Hematopoietic multipotent progenitor cell treated with erythropoietin and hydrocortisone succinate and interleukin-3 and kit ligand, for 17 days (in vitro differentiated cells): ENCODE measurements at regions not wholly inside any gene's neighbourhood (a gene's known extent, or its start where the extent isn't known, plus 50 kb on each side); places are given as distances from the start of the nearest gene placed in this dataset.
"Not testable (repeated sequence)": the region's sequence is repeated elsewhere in the genome, so short reads cannot be mapped to it uniquely, and the experiment has no call there.

ENCODE experiments used
- DNase-seq: peaks from one replicate; pipeline ENCODE4 v3.0.0-alpha.2; 2015; ENCODE audit warnings: low spot score

DNA sequence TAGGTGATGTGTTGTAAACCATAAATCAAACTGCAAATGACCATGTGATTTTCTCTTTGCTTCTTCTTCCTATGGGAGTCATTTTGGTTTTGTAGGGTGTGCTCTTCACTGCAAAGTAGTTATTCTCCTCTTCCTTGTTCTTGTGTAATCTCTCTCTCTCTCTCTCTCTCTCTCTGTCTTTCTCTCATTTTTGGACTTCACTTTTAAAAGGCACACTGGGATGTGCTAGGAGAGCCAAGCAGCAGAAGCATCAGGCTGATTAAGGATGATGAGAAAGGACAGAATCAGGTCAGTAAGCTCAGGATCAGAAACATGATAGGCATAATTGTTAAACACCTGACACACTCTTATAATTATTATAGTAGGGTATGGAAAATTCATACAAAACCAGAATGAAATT, 505.3 kb upstream of the ZNF608 start:
- DNase-seq: no peak

DNA sequence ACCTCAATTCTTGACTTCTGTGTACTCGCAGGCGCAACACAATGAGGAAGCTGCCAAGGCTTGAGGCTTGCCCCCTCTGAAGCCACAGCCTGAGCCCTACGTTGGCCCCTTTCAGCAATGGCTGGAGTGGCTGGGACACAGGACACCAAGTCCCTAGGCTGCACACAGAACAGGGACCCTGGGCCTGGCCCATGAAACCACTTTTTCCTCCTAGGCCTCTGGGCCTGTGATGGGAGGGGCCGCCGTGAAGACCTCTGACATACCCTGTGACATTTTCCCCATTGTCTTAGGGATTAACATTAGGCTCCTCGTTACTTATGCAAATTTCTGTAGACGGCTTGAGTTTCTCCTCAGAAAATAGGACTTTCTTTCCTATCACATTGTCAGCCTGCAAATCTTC, 507.2 kb upstream of the ZNF608 start:
- not testable (repeated sequence) for DNase-seq

DNA sequence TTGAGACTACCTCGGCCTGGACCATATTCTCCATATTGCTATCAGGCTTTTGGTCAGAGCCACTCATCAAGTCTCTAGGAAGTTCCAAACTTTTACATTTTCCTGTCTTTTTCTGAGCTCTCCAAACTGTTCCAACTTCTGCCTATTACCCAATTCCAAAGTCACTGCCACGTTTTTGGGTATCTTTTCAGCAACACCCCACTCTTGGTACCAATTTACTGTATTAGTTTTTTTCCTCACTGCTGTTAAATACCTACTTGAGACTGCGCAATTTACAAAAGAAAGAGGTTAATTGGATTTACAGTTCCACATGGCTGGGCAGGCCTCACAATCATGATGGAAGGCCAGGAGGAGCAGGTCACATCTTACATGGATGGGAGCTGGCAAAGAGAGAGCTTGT, 507.8 kb upstream of the ZNF608 start:
- DNase-seq: no peak

DNA sequence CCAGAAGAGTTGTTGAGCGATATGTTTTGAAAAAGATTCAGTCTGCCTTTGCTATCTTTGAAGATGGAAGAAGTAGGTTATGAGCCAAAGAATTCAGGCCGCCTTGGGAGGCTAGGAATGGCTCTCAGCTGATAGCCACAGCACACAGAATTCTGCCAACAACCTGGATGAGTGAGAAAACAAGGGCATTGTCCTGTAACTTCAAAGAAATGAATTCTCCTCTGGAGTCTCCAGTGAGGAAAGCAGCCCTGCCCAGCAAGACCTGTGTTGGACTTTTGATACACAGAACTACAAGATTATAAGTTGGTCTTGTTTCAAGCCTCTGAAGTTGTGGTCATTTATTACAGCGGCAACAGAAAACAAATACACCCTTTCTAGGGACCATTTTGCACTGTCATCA, 509.9 kb upstream of the ZNF608 start:
- no peak for DNase-seq

DNA sequence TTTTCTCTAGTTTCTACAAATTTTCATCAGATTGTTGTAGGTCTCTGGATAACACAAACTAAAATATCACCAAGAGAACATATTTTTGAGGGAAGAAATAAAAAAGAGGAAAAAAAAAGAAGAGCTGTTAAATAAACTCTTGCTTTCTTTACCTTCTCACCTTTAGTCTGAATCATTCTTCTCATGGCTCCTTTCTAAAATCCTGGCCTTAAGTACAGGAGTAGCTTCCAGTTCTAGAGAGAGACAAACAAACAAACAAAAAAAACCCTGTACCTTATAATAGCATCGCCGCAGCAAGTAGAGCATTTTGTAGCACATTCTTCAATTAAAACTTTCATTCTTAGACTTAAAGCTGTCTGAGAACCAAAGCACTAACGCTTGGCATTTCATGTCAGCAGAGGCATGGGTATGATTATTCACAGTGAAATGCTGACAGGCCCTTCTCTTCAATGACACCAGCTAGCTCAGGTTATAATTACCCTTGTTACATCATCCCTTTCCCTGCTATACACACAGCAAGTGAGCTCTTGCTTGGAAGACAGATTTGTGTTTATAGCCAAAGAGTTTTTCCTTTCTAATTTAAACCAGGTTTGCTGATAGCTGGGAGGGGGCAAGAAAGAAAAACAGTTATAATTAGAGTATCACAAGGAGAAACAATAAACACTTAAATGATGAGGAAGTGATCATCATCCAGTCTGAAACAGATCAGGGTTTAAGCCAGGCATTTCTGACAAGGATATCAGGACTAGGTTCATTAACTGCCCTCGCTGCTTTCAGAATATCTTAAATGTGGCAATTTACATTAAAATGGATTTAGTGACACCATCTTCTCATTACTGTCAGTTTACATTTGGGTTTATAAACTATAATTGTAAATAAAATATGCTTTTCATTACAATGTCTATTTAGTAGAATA, 510.9 kb upstream of the ZNF608 start:
- no peak for DNase-seq

DNA sequence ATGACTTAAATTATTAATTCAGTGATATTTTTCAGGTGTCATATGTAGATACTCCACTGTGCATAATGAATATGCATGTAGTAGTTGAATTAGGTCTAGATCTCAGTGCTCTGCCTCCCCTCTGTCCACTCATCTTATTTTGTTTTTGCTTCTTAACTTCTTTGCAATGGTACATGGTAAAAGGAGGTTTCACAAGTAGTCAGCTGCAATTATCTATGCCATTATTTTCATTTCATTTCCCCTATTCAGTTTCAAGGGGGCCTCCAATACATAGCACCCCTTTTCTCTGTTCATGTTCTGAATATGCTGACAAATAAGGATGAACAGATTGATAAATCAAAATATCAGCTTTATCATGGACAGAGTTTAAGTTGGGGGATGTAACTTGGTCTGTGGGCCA, 511.6 kb upstream of the ZNF608 start:
- DNase-seq: no peak

DNA sequence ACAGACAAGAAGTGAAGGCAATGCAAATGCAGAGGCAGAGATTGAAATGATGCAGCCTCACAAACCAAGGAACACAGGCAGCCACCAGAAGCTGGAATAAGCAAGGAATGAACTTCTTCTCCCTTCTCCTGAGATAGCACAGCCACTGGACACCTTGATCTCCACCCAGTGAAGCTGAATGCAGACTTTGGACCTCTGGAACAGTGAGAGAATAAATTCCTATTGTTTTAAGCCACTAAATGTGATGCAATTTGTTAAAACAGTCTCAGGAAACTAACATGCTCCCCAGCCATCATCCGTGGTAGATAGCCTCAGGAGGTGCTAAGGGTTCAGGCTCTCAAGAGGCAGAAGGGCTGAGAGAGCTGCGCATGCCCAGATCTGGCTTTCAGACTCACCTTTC, 512.2 kb upstream of the ZNF608 start:
- DNase-seq: no peak

DNA sequence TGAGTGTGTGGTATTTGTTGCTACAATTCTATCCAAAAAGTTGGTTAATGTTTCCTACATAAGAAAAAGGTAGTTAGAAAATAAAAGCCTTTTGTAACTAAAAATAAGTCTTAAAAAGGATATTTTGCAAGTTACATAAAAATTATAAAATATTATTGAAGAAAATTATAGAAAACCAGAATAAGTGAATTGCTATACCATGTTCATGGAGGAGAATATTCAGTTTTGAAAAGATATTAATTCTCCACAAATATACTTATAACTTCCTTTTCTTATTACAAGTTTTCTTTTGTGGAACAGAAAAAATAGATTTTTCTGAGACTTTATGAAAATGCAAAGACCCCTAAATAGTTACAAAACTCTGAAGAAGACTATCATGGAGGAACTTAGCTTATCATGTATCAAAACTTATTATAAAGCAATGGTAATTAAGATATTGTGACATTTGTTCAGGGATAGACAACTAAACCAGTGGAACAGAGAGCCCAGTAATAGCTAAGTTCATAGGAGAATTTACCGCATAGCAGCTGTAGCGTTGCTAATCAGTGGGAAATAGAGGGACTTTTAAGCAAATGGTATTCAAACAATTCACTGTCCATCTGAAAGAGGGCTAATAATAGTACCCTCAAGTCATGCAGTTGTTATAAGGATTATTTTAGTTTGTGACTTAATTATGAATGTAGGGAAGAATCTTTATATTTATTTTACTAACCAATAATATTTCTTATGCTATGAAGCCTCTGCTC, 515.2 kb upstream of the ZNF608 start:
- no peak for DNase-seq

DNA sequence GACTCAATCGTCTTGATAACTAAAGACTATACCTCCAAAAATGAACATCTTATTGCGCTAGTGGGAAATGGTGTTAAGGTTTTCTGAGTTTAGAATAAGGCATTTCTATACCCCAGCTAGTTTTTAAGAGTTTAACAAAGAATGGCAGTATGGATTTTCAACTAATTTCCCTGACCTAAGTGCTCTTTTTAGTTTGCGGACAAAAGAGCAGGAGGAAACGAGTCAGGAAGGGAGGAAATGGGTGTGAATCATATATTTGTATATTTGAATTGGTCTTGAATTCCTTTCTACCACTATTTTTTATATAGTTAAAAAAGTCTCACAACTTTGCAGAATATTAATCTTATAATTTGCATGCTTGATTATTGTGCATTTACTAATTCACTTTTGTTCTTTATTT, 516.3 kb upstream of the ZNF608 start:
- no peak for DNase-seq

DNA sequence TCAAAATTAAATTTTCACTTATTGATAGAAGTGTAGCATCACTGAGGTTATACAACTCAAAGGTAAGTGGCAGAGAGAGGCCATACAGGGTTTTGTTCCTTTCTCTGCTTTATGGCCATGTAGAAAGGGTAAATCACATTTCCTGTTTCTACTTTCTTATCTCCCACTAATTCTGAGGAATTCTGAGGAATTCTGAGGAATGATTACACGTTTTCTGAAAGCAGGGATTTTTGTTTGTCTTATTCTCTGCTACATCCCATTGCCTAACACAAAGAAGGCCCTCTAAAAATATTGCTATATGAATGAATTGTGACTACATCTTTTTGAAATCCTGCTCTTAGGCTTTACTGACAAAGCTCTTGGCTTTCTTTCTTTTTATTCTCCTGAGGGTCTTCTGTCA, 516.9 kb upstream of the ZNF608 start:
- DNase-seq: no peak

DNA sequence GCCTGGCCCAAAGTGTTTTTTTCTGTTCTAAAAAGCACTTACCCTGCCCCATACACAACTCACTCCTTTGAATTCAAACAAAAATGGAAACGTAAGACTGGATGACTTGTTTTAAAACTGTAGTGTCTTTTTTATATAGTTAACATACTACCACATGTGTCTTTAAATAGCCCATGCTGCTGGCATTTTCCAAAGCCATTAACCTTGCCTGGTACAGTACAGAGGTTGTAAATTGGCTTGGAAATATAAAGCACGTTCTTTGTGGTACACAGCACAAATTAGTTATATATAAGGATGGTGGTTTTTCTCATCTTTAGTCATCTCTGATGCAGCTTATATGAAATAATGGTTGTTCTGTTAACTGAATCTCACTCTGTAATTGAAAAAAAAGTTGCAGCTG, 519.7 kb upstream of the ZNF608 start:
- no peak for DNase-seq

DNA sequence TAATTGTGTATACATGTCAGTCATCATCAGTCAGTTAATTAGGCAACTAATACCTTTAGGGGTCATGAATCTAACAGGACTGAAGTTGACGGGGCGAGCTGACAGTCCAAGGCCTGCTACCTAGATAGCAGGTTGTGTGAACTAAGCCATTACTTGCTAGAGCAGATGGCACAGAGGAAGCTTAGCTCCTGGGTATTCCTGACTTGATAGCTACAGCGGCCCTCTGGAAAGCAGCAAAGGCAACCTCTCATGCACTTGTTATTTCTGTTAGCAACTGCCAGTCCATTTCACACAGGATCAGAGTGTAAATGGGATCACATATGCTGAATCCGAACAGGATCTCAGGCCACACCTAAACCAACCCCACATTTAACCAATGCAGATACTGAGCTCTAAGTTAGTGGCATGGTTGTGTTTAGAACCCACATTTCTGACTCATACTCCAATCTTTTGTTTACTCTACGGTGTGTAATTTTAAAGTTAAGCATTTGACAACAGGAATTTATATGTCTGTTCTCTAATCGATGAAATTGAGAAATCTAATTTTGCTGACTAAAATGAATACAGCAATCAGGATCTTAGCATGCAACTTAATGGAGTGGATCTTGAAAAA, 521.3 kb upstream of the ZNF608 start:
- DNase-seq: no peak

DNA sequence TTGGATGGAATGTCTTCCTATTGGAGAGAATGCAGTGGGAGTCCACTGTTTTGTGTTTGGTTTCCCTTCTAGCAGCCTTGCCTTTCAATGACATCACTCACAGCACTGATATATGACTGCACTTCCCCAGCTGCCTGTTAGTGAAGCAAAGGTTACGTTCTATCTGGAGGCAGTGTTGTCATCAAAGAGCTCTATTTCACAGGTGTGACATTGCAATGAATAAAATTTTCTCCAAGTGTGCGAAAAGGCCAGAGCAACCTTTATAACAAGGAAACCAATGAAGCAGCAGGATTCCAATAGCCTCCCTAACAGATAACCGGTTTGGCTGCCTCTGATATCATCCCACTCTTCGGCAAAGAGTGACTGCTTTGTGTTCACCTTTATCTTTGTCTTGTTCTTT, 523.5 kb upstream of the ZNF608 start:
- no peak for DNase-seq

DNA sequence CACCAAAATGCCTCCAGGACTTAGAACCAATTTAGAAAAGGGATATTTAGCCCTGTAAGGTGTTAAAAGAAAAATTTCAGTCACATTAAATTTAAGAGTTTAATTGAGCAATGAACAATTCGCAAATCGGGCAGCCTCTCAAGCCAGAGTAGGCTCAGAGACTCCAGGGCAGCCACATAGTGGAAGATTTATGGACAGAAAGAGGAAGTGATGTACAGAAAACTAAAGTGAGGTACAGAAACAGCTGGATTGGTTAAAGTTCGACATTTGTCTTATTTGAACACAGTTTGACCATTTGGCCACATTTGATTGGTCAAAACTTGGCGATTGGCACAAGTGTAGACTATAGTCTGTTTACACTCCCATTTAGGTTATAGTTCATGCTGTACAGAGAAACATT, 525.9 kb upstream of the ZNF608 start:
- no peak for DNase-seq

DNA sequence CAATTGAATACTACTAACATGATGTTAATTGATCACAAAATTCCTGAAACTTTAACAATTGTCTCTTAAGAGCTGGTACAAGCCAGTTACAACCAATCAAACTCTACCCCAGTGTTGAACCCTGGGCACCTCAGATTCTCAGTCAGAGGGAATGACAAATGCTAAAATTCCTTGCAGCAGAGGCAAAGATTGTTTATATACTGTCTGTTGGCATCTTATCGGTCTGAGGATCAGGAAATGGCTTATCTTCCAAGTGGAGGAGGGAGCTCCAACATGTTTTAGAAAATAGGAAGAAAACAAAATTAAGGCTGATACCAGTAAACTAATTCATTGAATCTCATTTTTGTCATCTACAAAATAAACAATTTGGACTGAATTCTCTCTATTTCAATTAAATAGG, 527.8 kb upstream of the ZNF608 start:
- no peak for DNase-seq

DNA sequence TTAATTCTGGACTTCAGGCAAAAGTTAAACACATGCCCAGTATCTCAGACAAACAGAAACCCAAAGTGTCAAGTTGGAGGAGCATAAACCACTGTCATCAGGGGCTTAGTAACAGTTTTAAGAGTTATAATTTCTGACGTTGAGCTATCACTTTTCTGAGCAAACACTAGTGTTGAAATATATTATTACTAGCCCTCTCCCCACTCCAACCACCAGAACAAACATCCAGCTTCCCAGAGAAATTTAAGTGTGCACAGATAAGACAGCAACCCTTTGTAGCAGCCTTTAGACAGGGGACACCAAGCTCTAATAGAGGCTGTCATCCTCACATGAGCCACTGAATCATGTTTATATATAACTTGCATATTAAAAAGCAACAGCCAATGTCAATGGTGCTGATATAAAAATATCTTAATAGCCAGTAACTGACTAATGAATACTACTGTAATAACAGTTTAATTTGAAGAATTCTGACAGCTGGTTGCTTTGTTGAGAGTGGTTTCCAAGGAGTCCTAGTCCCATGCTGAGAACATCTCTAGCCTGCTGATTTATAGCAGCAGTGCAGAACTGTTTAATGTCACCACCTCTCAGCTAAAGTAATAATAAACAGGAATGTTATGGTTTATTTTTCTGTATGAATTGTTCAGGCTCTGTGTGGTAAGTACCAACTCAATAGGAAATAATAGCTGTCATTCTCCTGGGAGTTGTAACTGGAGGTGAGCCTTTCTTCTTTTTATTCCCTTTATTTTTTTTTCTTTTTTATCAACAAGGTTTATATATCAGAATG, 528.7 kb upstream of the ZNF608 start:
- DNase-seq: no peak

DNA sequence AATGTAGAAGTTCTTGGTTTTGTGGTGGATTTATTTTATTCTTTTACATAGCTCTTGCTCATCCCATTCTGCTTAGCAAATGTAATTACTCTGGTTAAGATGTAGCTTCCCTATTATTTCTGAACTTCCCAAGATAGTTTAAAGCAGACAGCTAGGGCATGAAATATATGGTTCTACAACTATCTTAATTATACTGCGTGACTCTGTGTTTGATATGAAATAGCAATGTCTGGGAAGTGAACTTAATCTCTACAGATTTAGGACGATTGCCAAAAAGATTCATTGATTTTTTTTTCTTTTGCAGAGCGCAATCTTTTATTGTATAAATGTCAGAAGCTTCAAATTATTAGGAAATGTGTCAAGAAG, 529.3 kb upstream of the ZNF608 start:
- no peak for DNase-seq

DNA sequence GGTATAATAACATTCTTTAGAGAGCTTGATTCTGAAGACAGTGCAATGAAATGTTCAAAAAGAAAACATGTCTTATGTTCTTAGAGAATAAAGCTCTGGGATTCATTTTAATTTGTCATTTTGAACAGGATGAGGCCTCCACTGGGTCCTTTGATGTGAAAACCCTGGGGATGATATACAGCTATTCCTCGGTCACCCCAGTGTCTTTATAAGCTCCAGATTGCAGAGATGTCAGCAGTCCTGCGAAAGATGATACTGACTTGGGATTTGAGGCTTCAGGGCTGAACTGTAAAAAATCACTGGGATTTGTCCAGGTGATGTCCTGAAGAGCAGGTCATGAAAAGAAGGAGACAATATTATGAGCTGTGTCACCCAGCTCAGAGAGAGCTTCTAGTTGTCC, 529.7 kb upstream of the ZNF608 start:
- no peak for DNase-seq

DNA sequence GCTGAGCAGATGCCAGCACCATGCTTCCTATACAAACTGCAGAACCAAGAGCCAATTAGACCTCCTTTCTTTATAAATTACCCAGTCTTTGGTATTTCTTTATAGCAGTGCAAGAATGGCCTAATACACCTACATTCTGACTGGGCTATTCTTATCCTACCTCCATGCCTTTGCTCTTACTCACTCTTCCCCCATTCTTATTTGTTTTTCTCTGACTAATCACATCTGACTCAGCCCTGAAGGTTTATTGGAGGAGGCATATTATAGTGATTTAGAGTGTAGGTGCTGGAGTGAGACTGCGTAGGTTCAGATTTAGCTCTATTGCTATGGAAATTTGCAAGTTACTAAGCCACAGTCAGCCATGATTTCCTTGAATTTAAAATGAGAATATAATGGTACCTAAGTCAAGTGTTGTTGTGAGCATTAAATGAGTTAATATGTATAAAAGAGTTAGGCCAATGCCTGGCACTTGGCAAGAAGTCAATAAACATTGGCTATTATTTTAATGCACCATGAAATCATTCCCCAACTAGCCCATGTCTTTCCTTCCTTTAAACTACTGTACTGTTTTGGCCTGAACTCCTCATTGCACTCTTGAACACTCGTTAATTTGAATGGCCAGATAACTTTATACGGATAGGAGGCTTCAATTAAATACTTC, 531.2 kb upstream of the ZNF608 start:
- DNase-seq: no peak

DNA sequence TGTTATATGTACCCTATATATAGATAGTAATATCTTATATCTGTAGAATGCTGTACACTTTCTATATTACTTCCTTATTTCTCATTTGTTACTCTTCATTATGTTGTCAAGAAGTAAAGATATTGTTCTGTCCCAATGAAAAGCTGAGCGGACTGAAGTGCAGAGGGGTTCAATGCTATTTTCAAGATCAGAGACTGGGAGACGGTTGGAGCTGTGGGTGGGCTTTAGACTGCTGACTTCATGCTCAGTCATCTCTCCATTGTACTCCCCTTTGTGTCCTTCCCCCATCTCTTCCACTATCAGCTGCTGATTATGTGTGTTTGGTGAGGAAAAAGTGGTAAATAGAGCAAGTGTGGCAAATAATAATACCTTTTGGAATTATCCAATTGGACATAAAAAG, 532.3 kb upstream of the ZNF608 start:
- no peak for DNase-seq

DNA sequence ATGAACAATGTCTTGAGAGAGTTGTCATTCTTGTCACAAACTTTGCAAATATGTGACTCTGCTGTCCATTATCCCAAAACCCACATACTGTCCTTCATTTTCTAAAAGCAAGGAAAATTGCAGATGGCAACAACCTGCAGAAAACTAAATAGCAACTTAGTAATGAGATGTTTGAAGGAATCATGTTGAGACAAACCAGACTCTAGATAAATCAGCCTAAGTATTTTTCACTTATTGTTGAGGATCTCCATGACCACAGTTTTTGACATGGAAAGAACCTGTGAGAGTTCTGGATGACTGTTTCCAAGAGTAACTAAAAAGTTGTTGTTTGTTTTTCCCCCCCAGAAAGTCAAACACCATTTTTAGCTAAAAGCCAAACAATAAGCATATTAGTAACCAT, 535.2 kb upstream of the ZNF608 start:
- DNase-seq: no peak

DNA sequence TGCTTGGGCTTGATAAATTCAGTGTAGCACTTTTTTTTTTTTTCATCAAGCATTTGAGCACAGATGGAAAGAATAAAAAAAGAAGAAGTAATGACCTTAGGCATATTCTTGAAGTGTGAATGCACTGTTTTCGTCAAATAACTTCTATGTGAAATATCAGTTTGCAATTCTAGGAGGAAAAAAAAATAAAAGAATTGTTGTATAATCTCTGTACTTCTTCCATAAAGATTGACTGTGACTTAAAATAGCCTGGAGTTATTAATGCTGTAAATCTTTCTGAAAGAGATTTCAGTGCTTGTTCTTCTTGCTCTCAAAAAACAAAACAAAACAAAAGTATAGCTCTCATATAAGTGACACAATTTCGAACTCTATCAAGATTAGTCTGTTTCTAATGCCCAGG, 536.9 kb upstream of the ZNF608 start:
- DNase-seq: no peak
